Activated naive CD4-positive, alpha-beta T cell treated with anti-CD3 and anti-CD28 coated beads, Interleukin-2, amount 50 U/mL, for 72 hours (primary cell): ENCODE measurements at regions not wholly inside any gene's neighbourhood (a gene's known extent, or its start where the extent isn't known, plus 50 kb on each side); places are given as distances from the start of the nearest gene placed in this dataset.
A peak's percentile ranks its signal among the peaks of the same experiment; 100 is the strongest.

Experiments used
- ATAC-seq, 2 donors: fragments of 150-1000 bp; cut with Tn5 transposase; 2 replicates each; pipeline ENCODE4 v1.10.0; 2021; ENCODE audit warnings: mild to moderate bottlenecking in 2 of 2, moderate library complexity in 2 of 2
- DNase-seq, 2 donors: peaks; one replicate each; pipeline ENCODE4 v3.0.0; 2021 to 2022; ENCODE audit warnings: low spot score in 2 of 2
- H3K27ac Mint-ChIP-seq, 2 donors: one replicate each; pipeline ENCODE4 v1.8.0; 2022; ENCODE audit warnings: mild to moderate bottlenecking in 2 of 2, mixed read lengths in 2 of 2
- H3K36me3 Mint-ChIP-seq, 2 donors: one replicate each; pipeline ENCODE4 v1.8.0; 2022; ENCODE audit warnings: mixed read lengths in 2 of 2
- H3K9me3 Mint-ChIP-seq, 2 donors: one replicate each; pipeline ENCODE4 v1.8.0; 2022; ENCODE audit warnings: mixed read lengths in 2 of 2

DNA sequence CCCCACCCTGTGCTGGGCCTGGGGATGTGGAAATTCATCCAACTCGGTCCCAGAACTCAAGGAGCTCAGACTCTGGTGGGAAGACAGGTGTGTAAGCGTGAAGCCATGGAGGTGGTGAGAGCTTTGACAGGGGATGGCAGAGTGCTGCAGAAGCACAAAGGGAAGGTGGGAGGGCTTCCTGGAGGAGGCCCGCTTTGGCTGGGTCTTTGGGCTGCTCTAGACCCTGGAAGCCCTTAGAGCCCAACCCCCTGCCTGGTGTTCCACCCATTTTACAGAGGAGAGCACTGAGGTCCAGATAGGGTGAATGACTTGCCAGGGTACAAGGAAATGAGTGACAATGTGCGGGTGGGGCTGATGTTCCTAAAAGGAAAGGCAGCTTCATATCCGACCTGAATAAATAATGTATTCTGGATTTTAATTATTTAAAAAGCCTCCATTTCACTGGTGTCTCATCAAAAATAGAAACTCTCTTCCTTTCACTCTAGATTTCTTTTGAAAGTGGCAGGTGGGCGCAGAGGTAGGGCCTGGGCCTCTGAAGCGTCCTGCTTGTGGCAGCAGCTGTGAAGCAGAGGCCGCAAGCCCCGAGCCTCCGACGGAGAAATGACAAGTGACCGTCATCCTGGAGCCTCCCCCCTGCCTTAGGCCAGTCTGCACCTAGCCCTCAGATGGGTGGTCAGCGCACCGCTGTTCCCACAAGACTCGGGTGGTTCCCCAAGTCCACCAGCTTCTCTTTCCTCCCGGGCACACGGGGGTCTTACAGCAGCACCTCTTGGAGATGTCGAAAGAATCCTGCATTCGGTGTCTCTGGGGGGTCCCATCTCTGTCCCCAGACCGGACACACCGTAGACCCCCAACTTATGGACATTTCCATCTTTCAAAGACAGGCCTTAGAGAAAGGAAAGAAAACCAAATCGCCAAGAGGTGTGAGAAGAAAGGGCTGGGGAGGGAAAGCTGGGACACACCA is 71.0 kb upstream of the TAF1B start:
- DNase-seq (no peak), ATAC-seq (no peak)
- no peaks in the 10 kb centered on the region for H3K9me3 Mint-ChIP-seq
- H3K36me3 Mint-ChIP-seq: no peaks in the 10 kb centered on the region
- H3K27ac Mint-ChIP-seq: no peak overlapping the region

DNA sequence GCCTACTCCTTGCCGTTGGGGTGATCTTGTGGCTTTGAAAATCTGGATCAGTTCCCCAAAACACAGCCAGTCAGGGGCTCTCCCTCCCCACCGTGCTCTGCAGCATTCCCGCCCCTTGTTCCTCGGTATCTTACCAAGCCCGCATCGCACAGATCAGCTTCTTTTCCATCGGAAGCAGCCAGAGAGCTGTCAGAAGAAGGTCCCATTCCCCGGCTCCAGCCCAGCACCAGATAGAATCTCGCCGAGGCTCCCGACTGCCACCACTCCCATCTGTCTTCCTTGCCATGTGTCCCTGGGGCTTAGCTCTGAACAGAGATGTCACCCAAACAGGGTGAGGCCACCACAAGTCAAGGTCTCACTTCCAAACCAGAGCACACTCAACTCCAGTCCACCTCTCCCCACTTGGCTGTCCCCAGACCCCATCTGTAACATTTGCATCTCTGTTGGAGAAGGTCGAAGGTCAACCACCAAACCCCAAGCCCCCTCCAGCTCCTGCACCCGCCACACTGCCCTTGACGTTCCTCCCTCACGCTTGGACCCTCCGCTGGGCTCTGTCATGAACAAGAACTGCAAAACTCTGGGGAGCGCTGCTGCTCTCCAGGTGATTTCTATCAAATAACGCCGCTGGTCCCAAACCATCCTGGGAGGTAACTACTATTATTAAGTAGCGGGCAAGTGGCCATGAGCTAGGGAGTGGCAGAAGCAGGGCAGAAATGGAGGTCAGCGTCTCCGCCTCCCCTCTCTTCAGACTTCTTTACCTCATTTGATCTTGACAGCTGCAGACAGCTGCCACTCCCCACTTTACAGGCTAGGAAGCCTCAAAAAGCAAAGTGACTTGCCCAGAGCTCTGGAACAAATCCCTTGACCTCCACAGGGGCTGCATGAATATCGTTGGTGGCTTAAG is 70.0 kb upstream of the TAF1B start:
- DNase-seq (no peak), ATAC-seq (no peak)
- H3K9me3 Mint-ChIP-seq: no peaks in the 10 kb centered on the region
- H3K36me3 Mint-ChIP-seq: no peaks in the 10 kb centered on the region
- peak overlapping the region in 1 of 2 donors; percentile 21 for H3K27ac Mint-ChIP-seq

DNA sequence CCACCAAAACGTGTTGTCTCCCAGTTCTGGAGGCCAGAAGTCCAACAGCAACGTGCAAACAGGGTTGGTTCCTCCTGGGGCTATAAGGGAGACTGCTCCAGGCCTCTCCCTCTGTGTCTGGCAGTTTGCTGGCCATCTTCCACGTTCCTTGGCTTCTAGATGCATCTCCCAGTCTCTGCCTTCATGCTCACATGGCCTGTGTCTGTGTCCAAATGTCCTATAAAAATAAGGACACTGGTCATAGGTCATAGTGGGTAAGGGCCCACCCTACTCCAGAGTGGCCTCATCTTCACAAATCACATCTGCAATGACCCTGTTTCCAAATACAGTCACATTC is 69.4 kb upstream of the TAF1B start:
- Mint-ChIP-seq H3K9me3 (no peaks in the 10 kb centered on the region), H3K36me3 (no peaks in the 10 kb centered on the region), H3K27ac (peak overlapping the region in 1 of 2 donors; percentile 21)
- DNase-seq (no peak), ATAC-seq (no peak)

DNA sequence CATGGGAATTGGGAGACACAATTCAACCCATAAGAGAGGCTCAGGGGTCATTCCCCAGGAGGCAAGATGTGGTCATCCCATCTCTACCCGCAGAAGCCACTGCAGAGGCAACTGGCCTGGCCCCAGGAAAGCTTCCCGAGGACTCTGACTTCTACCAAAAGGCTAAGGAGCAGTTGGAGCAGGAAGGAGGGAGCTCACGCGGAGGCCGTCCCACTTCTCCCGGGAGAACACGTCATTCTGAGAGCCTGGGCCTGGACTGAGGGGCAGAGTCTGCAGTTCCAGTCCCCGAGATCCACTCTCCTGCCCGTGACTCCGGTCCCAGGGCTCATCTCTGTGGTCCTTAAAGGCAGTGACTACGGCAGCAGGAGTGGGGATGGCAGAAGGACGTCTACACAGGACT is 69.0 kb upstream of the TAF1B start:
- Mint-ChIP-seq H3K36me3 (no peaks in the 10 kb centered on the region), H3K27ac (no peak overlapping the region)
- no peak for ATAC-seq

DNA sequence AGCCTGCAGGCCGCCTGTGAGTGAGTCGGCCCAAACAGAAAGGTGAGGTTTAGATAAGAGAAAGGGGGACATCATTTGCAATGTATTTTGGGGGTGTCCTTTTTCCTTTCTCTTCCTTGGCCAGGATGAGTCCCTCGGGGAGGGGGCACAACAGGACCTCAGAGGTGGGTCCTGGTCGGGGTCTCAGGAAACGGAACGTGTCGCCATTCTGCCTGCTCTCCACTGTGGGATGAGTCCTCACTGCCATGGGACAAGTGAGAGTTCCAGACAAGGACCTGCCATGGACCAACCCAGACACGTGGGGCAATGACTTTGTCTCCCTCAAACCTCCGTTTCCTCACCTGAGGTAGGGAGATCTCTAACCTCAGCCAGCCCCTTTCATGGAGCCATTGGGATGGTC is 67.9 kb upstream of the TAF1B start:
- DNase-seq (no peak), ATAC-seq (no peak)
- H3K9me3 Mint-ChIP-seq: no peaks in the 10 kb centered on the region
- H3K36me3 Mint-ChIP-seq: no peaks in the 10 kb centered on the region
- H3K27ac Mint-ChIP-seq: no peak overlapping the region

More for the DNA sequence above, 69.0 kb upstream of the TAF1B start:
- no peaks in the 10 kb centered on the region for H3K9me3 Mint-ChIP-seq
- no peak for DNase-seq

DNA sequence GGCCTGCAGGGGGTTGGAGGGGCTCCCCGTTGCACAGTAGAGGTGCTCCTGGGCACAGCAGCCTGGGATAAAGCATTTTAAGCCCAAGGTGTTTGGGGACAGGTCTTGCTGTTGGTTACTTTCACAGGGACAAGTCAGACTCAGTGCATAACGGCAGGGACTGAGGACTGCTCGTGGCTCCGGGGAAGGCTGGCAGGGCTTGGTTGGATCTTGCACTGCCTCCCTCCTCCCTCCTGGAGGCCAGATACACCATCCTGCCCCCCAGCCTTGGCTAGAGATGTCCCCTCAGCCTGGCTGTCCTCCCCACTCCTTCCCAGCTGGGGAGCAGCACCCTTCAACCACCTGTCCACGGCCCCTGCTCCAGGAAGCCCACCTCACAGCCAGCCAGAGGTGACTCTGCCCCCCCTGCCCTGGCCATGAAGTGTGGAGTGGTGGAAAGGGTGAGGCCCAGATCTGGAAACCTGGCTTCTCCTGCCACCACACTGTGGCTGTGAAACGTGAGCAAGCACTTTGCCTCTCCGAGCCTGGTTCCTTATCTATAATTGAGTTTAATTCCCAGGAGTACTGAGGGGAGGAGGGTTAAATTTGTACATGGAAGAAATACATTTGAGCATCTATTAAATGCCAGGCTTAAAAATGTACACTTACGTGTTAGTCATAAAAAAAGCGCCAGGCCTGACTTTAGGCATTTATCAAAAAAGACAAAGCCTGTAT is 67.1 kb upstream of the TAF1B start:
- Mint-ChIP-seq H3K36me3 (no peaks in the 10 kb centered on the region), H3K27ac (peak overlapping the region in 1 of 2 donors; percentile 29), H3K9me3 (no peaks in the 10 kb centered on the region)
- DNase-seq (no peak), ATAC-seq (no peak)

DNA sequence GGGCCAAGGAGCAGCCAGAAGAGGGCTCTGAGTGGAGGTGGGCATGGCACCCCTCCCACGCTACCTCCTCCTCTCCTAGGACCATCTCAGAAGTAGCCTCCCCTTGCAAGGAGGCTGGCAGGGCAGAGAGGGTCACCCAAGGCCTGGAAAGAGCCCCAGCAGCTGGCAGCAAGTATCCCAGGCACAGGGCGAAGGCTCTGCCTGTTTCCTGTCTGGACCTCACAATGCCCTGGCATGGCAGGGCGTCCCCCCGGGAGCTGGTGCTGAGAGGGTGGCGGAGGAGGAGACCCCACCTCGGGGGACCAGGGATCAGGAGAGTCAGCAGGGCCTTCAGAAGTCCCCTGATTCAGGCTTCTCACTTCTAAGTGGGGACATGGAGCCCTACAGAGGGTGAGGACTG is 66.2 kb upstream of the TAF1B start:
- no peaks in the 10 kb centered on the region for H3K36me3 Mint-ChIP-seq
- no peaks in the 10 kb centered on the region for H3K9me3 Mint-ChIP-seq
- ATAC-seq (no peak), DNase-seq (no peak)
- no peak overlapping the region for H3K27ac Mint-ChIP-seq

DNA sequence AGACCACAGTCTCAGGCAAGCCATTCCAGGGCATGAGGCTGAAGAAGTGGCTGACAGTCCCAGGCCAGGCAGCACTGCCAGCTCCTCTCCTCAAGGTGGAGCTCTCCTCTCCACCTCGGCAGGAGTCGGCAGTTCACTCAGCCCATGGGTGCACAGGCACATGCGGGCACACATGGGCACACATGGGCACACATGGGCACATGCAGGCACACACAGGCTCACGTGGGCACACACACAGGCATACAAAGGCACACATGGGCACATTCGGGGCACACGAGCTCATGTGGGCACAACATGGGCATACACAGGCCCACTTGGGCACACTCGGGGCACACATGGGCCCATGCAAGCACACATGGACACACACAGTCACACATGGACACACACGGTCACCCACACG is 65.3 kb upstream of the TAF1B start:
- no peak for DNase-seq
- H3K36me3 Mint-ChIP-seq: no peaks in the 10 kb centered on the region
- H3K9me3 Mint-ChIP-seq: no peaks in the 10 kb centered on the region
- H3K27ac Mint-ChIP-seq: peak overlapping the region in 1 of 2 donors; percentile 41
- no peak for ATAC-seq

DNA sequence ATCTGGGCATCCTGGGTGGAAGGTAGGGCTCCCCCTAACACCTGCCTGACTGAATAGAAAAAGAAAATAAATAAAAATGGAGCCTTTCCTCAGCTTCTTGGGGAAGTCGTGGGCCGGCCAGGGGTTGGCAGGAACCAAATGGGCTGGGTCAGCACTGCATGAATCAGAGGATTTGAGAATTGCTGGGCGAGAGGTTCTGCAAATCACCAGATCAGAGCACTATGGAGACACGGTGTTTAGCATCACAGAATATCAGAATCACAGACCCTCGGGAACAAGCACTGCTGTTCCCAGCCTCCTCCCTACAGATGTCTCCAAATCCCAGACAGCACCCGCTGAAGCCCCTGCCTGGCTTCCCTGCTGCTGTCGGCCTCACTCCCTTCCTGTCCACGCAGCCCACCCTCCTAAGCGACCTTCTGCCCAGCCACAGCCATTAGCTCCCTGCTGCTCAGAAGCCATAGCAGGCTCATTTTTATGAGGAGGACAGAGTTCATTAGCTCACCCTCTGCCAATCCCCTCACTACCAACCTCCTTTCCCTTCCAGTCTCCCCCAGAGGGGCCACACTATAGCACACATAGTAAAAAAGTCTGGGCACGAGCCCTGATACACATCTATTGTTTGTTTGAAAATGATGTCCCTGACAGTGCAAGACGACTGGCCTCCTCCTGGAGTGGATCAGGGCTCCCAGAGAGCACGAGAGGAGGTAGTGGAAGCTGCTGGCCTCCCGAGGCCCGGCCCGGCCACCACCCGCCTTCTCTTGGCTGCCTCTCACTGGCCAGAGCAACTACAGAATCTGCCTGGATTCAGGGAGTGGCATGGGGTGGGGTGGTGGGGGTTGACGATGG is 64.6 kb upstream of the TAF1B start:
- H3K27ac Mint-ChIP-seq: peak overlapping the region; percentile 69 to 82
- peaks cover 0 to under 1% of the 10 kb centered on the region in 2 donors for H3K36me3 Mint-ChIP-seq
- ATAC-seq (no peak), DNase-seq (no peak)
- no peaks in the 10 kb centered on the region for H3K9me3 Mint-ChIP-seq

DNA sequence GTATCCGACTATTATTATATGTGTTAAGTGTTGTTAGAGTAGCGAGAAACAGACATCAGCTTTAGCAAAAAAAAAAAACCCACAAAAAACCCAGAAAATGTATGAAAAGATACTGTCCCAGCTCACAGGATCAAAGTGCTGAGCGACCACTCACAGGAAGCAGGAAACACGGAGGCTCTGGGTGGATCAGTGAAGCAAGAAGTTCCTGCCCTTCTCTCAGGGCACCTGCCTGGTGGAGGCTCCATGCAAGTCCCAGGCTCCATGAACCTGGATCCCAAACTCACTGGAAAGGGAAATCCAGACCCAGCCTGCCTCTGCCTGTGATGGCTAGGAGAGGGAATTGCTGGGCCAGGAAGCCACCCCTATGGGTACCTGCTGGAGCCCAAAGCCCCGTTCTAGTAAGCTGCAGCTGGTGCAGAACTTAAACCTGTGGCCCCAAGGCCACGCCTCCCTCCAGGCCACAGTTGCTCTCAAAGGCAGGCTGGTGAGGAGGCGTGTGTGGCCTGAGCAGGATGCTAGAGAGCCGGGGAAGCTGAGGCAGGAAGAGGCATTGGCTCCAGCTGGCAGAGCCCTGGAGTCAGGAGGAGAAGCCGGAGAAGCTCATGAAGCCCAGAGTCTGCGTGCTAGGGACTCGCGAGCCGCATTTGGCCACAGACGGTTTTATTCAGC is 63.5 kb upstream of the TAF1B start:
- peaks cover 0 to 7% of the 10 kb centered on the region in 2 donors for H3K9me3 Mint-ChIP-seq
- ATAC-seq: peak; percentile 29 to 49

DNA sequence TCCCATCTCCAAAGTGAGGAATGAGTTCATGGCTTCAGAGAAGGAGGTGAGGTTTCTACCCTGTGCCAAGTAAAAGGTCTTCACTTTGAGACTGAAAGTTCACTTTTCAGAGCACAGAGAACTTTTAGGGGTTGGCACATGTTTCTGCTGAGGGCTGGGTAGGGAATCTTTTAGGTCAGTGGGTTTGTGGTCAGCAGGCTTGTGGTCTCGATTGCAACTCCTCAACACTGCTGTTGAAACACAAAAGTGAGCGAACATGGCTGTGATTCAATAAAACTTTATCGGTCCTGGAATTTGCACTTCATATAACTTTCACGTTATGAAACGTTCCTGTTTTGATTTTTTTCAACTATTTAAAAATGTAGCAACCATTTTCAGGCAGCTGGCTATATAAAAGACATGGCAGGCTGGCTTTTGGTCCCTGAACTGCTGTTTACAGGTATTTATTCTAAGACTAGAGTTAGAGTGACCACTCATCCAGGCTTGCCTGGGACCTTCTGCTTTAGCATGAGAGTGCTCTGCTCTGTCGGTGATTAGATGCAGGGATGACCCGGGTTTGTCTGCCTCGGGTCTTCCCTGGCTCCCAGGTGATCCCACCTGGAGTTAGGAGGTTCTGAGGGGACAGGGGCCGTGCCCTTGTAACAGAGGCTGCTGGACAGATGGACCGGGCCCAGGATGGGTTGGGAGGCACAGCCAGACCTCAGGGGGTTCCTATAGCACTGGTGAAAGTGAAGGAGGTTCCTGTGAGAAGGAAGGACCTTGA is 62.7 kb upstream of the TAF1B start:
- H3K27ac Mint-ChIP-seq: peak overlapping the region; percentile 82
- H3K9me3 Mint-ChIP-seq: peaks cover 0 to 7% of the 10 kb centered on the region in 2 donors
- ATAC-seq: peak; percentile 28 to 45
- peaks cover 0 to 9% of the 10 kb centered on the region in 2 donors for H3K36me3 Mint-ChIP-seq
- DNase-seq: no peak

More for the DNA sequence above, 63.5 kb upstream of the TAF1B start:
- no peak for DNase-seq
- Mint-ChIP-seq H3K27ac (peak overlapping the region; percentile 82), H3K36me3 (peaks cover 0 to 9% of the 10 kb centered on the region in 2 donors)

DNA sequence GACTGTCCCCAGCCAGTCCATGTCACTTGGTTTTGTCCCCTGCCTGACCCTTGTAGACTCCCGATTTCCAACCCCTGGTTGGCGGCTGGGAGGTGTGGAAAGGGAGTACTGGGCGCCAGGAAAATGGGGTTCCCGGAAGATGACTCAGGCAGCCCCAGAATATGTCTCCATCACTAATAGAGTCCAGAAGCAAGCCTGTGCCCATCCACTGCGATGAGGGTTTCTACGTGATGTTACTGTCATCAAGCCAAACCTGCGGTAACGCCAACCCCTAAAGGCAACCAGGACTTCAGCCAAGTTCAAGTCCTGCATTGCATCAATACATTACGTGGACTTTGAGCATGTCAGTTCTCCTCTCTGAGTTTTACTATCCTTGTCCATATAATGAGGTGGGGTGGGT is 62.0 kb upstream of the TAF1B start:
- ATAC-seq: no peak
- no peak for DNase-seq
- Mint-ChIP-seq H3K27ac (peak overlapping the region; percentile 89 to 93), H3K36me3 (peaks cover 0 to 9% of the 10 kb centered on the region in 2 donors), H3K9me3 (peaks cover 0 to 7% of the 10 kb centered on the region in 2 donors)

DNA sequence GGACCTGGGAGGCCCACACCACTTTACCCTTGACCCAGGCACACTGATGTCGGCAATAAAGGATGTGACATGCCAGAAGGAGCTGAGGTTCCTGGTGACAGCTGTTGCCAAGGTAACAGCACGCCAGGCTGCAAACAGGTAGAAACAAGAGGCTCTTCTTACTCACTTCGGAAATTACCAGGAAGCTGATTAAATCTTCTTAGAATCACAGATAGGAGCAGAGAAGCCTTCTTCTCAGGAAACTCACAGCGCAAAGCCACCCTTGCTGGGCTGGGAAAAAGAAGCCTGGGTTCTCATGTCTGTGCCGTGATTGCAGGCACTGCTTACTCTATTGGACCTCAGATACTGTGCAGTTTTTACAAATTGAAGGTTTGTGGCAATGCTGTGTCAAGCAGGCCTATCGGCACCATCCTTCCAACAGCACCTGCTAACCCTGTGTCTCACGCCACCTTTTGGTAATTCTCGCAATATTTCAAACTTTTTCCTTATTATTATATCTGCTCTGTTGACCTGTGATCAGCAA is 61.0 kb upstream of the TAF1B start:
- ATAC-seq (peak; percentile 91), DNase-seq (peak; percentile 65 to 81)
- H3K9me3 Mint-ChIP-seq: peaks cover 0 to 7% of the 10 kb centered on the region in 2 donors

DNA sequence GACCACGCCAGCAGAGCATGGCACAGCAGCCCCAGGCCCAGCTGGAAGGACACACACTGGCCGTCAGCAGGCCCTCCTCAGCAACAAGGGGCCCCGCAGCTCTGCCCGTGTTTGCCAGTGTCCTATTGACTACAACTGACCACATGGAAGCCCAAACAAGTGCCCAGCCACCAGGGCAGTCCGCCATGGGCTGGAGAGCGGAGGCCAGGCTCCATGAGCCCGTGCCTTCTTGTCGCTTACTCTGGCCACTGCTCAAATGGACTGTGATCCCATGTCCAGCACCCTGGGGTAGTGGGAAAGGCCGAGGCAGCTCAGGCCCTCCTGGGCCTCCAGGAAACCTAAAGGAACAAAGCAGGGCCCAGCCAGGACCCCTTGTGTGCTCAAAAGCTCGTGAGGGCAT is 53.9 kb upstream of the TAF1B start:
- Mint-ChIP-seq H3K36me3 (peaks cover 0 to 15% of the 10 kb centered on the region in 2 donors), H3K9me3 (peaks cover 0 to 13% of the 10 kb centered on the region in 2 donors), H3K27ac (no peak overlapping the region)
- ATAC-seq (no peak), DNase-seq (no peak)

More for the DNA sequence above, 61.0 kb upstream of the TAF1B start:
- Mint-ChIP-seq H3K36me3 (peaks cover 0 to 9% of the 10 kb centered on the region in 2 donors), H3K27ac (peak overlapping the region; percentile 89 to 93)
